ENCODE measurements at regions not wholly inside any gene's neighbourhood (a gene's known extent, or its start where the extent isn't known, plus 50 kb on each side); places are given as distances from the start of the nearest gene placed in this dataset.

GRCh38 chr19:31986951-31987350 lies 358.5 kb upstream of the ZNF507 start:
- Histone ChIP-seq H3K27ac (ENCODE audit: low read depth, low read length) (no peak overlapping the region), H3K9ac (ENCODE audit: low read depth in 1 of 2, low read length in 2 of 2) (no peak overlapping the region), H3K36me3 (ENCODE audit: control insufficient read depth in 1 of 2, insufficient read depth in 2 of 2, low read length in 2 of 2) (no peaks in the 10 kb centered on the region), H3K9me3 (ENCODE audit: control insufficient read depth in 1 of 2, low read length in 2 of 2) (peaks cover 0 to 4% of the 10 kb centered on the region in 2 donors), H3K4me3 (ENCODE audit: low read depth in 1 of 2, low read length in 2 of 2) (no peak overlapping the region), H3K27me3 (ENCODE audit: control insufficient read depth in 1 of 2, insufficient read depth in 2 of 2, low read length in 2 of 2) (no peaks in the 10 kb centered on the region), H3K4me1 (ENCODE audit: control insufficient read depth in 1 of 2, insufficient read depth in 2 of 2, low read length in 2 of 2) (no peaks in the 10 kb centered on the region)

- Histone ChIP-seq H3K27ac (ENCODE audit: low read depth, low read length) (no peak overlapping the region), H3K27me3 (ENCODE audit: control insufficient read depth in 1 of 2, insufficient read depth in 2 of 2, low read length in 2 of 2) (no peaks in the 10 kb centered on the region), H3K9ac (ENCODE audit: low read depth in 1 of 2, low read length in 2 of 2) (no peak overlapping the region), H3K4me3 (ENCODE audit: low read depth in 1 of 2, low read length in 2 of 2) (no peak overlapping the region), H3K4me1 (ENCODE audit: control insufficient read depth in 1 of 2, insufficient read depth in 2 of 2, low read length in 2 of 2) (no peaks in the 10 kb centered on the region), H3K36me3 (ENCODE audit: control insufficient read depth in 1 of 2, insufficient read depth in 2 of 2, low read length in 2 of 2) (no peaks in the 10 kb centered on the region), H3K9me3 (ENCODE audit: control insufficient read depth in 1 of 2, low read length in 2 of 2) (peaks cover 0 to 4% of the 10 kb centered on the region in 2 donors)
Measured at GRCh38 chr19:31988256-31988655, 357.2 kb upstream of the ZNF507 start.

- H3K9me3 ChIP-seq (ENCODE audit: control insufficient read depth in 1 of 2, low read length in 2 of 2) = no peaks in the 10 kb centered on the region
- H3K27ac ChIP-seq (ENCODE audit: low read depth, low read length) = no peak overlapping the region
- no peak overlapping the region for H3K9ac ChIP-seq (ENCODE audit: low read depth in 1 of 2, low read length in 2 of 2)
- H3K36me3 ChIP-seq (ENCODE audit: control insufficient read depth in 1 of 2, insufficient read depth in 2 of 2, low read length in 2 of 2) = no peaks in the 10 kb centered on the region
- H3K27me3 ChIP-seq (ENCODE audit: control insufficient read depth in 1 of 2, insufficient read depth in 2 of 2, low read length in 2 of 2) = no peaks in the 10 kb centered on the region
- H3K4me1 ChIP-seq (ENCODE audit: control insufficient read depth in 1 of 2, insufficient read depth in 2 of 2, low read length in 2 of 2) = no peaks in the 10 kb centered on the region
- no peak overlapping the region for H3K4me3 ChIP-seq (ENCODE audit: low read depth in 1 of 2, low read length in 2 of 2)
Measured at GRCh38 chr19:31991984-31992655, 353.3 kb upstream of the ZNF507 start.

- Histone ChIP-seq H3K4me3 (ENCODE audit: low read depth in 1 of 2, low read length in 2 of 2) (no peak overlapping the region), H3K27ac (ENCODE audit: low read depth, low read length) (no peak overlapping the region), H3K9me3 (ENCODE audit: control insufficient read depth in 1 of 2, low read length in 2 of 2) (no peaks in the 10 kb centered on the region), H3K36me3 (ENCODE audit: control insufficient read depth in 1 of 2, insufficient read depth in 2 of 2, low read length in 2 of 2) (no peaks in the 10 kb centered on the region), H3K27me3 (ENCODE audit: control insufficient read depth in 1 of 2, insufficient read depth in 2 of 2, low read length in 2 of 2) (no peaks in the 10 kb centered on the region), H3K4me1 (ENCODE audit: control insufficient read depth in 1 of 2, insufficient read depth in 2 of 2, low read length in 2 of 2) (no peaks in the 10 kb centered on the region), H3K9ac (ENCODE audit: low read depth in 1 of 2, low read length in 2 of 2) (no peak overlapping the region)
Measured at GRCh38 chr19:31992750-31993149, 352.7 kb upstream of the ZNF507 start.

GRCh38 chr19:31995546-31995945 lies 349.9 kb upstream of the ZNF507 start:
- Histone ChIP-seq H3K9ac (ENCODE audit: low read depth in 1 of 2, low read length in 2 of 2) (no peak overlapping the region), H3K4me1 (ENCODE audit: control insufficient read depth in 1 of 2, insufficient read depth in 2 of 2, low read length in 2 of 2) (no peaks in the 10 kb centered on the region), H3K27me3 (ENCODE audit: control insufficient read depth in 1 of 2, insufficient read depth in 2 of 2, low read length in 2 of 2) (no peaks in the 10 kb centered on the region), H3K36me3 (ENCODE audit: control insufficient read depth in 1 of 2, insufficient read depth in 2 of 2, low read length in 2 of 2) (no peaks in the 10 kb centered on the region), H3K9me3 (ENCODE audit: control insufficient read depth in 1 of 2, low read length in 2 of 2) (no peaks in the 10 kb centered on the region), H3K27ac (ENCODE audit: low read depth, low read length) (no peak overlapping the region), H3K4me3 (ENCODE audit: low read depth in 1 of 2, low read length in 2 of 2) (no peak overlapping the region)

GRCh38 chr19:32010071-32010470 lies 335.3 kb upstream of the ZNF507 start:
- Histone ChIP-seq H3K36me3 (ENCODE audit: control insufficient read depth in 1 of 2, insufficient read depth in 2 of 2, low read length in 2 of 2) (no peaks in the 10 kb centered on the region), H3K27me3 (ENCODE audit: control insufficient read depth in 1 of 2, insufficient read depth in 2 of 2, low read length in 2 of 2) (no peaks in the 10 kb centered on the region), H3K9me3 (ENCODE audit: control insufficient read depth in 1 of 2, low read length in 2 of 2) (no peaks in the 10 kb centered on the region), H3K27ac (ENCODE audit: low read depth, low read length) (no peak overlapping the region), H3K4me1 (ENCODE audit: control insufficient read depth in 1 of 2, insufficient read depth in 2 of 2, low read length in 2 of 2) (peaks cover 13 to 15% of the 10 kb centered on the region in 2 donors), H3K4me3 (ENCODE audit: low read depth in 1 of 2, low read length in 2 of 2) (no peak overlapping the region), H3K9ac (ENCODE audit: low read depth in 1 of 2, low read length in 2 of 2) (no peak overlapping the region)

- Histone ChIP-seq H3K9ac (ENCODE audit: low read depth in 1 of 2, low read length in 2 of 2) (no peak overlapping the region), H3K27me3 (ENCODE audit: control insufficient read depth in 1 of 2, insufficient read depth in 2 of 2, low read length in 2 of 2) (no peaks in the 10 kb centered on the region), H3K36me3 (ENCODE audit: control insufficient read depth in 1 of 2, insufficient read depth in 2 of 2, low read length in 2 of 2) (no peaks in the 10 kb centered on the region), H3K9me3 (ENCODE audit: control insufficient read depth in 1 of 2, low read length in 2 of 2) (no peaks in the 10 kb centered on the region), H3K4me3 (ENCODE audit: low read depth in 1 of 2, low read length in 2 of 2) (no peak overlapping the region), H3K27ac (ENCODE audit: low read depth, low read length) (no peak overlapping the region), H3K4me1 (ENCODE audit: control insufficient read depth in 1 of 2, insufficient read depth in 2 of 2, low read length in 2 of 2) (peaks cover 13 to 15% of the 10 kb centered on the region in 2 donors)
Measured at GRCh38 chr19:32012206-32012605, 333.2 kb upstream of the ZNF507 start.

- Histone ChIP-seq H3K4me1 (ENCODE audit: control insufficient read depth in 1 of 2, insufficient read depth in 2 of 2, low read length in 2 of 2) (peaks cover 13 to 15% of the 10 kb centered on the region in 2 donors), H3K9ac (ENCODE audit: low read depth in 1 of 2, low read length in 2 of 2) (no peak overlapping the region), H3K4me3 (ENCODE audit: low read depth in 1 of 2, low read length in 2 of 2) (peak overlapping the region in 1 of 2 donors; percentile 19), H3K36me3 (ENCODE audit: control insufficient read depth in 1 of 2, insufficient read depth in 2 of 2, low read length in 2 of 2) (no peaks in the 10 kb centered on the region), H3K27me3 (ENCODE audit: control insufficient read depth in 1 of 2, insufficient read depth in 2 of 2, low read length in 2 of 2) (no peaks in the 10 kb centered on the region), H3K9me3 (ENCODE audit: control insufficient read depth in 1 of 2, low read length in 2 of 2) (no peaks in the 10 kb centered on the region), H3K27ac (ENCODE audit: low read depth, low read length) (no peak overlapping the region)
Measured at GRCh38 chr19:32012886-32013631, 332.4 kb upstream of the ZNF507 start.

- no peak overlapping the region for H3K27ac ChIP-seq (ENCODE audit: low read depth, low read length)
- H3K4me1 ChIP-seq (ENCODE audit: control insufficient read depth in 1 of 2, insufficient read depth in 2 of 2, low read length in 2 of 2) = peaks cover 12 to 15% of the 10 kb centered on the region in 2 donors
- no peak overlapping the region for H3K9ac ChIP-seq (ENCODE audit: low read depth in 1 of 2, low read length in 2 of 2)
- no peaks in the 10 kb centered on the region for H3K9me3 ChIP-seq (ENCODE audit: control insufficient read depth in 1 of 2, low read length in 2 of 2)
- no peaks in the 10 kb centered on the region for H3K27me3 ChIP-seq (ENCODE audit: control insufficient read depth in 1 of 2, insufficient read depth in 2 of 2, low read length in 2 of 2)
- no peak overlapping the region for H3K4me3 ChIP-seq (ENCODE audit: low read depth in 1 of 2, low read length in 2 of 2)
- no peaks in the 10 kb centered on the region for H3K36me3 ChIP-seq (ENCODE audit: control insufficient read depth in 1 of 2, insufficient read depth in 2 of 2, low read length in 2 of 2)
Measured at GRCh38 chr19:32017176-32017953, 328.0 kb upstream of the ZNF507 start.

- H3K27me3 ChIP-seq (ENCODE audit: control insufficient read depth in 1 of 2, insufficient read depth in 2 of 2, low read length in 2 of 2) = no peaks in the 10 kb centered on the region
- no peak overlapping the region for H3K4me3 ChIP-seq (ENCODE audit: low read depth in 1 of 2, low read length in 2 of 2)
- no peaks in the 10 kb centered on the region for H3K36me3 ChIP-seq (ENCODE audit: control insufficient read depth in 1 of 2, insufficient read depth in 2 of 2, low read length in 2 of 2)
- H3K27ac ChIP-seq (ENCODE audit: low read depth, low read length) = no peak overlapping the region
- H3K9me3 ChIP-seq (ENCODE audit: control insufficient read depth in 1 of 2, low read length in 2 of 2) = no peaks in the 10 kb centered on the region
- H3K9ac ChIP-seq (ENCODE audit: low read depth in 1 of 2, low read length in 2 of 2) = no peak overlapping the region
- peaks cover 7 to 8% of the 10 kb centered on the region in 2 donors for H3K4me1 ChIP-seq (ENCODE audit: control insufficient read depth in 1 of 2, insufficient read depth in 2 of 2, low read length in 2 of 2)
Measured at GRCh38 chr19:32018014-32018413, 327.4 kb upstream of the ZNF507 start.

All from duodenal mucosa (tissue), 2 donors.